ENCODE measurements at regions not wholly inside any gene's neighbourhood (a gene's known extent, or its start where the extent isn't known, plus 50 kb on each side); places are given as distances from the start of the nearest gene placed in this dataset.

DNA sequence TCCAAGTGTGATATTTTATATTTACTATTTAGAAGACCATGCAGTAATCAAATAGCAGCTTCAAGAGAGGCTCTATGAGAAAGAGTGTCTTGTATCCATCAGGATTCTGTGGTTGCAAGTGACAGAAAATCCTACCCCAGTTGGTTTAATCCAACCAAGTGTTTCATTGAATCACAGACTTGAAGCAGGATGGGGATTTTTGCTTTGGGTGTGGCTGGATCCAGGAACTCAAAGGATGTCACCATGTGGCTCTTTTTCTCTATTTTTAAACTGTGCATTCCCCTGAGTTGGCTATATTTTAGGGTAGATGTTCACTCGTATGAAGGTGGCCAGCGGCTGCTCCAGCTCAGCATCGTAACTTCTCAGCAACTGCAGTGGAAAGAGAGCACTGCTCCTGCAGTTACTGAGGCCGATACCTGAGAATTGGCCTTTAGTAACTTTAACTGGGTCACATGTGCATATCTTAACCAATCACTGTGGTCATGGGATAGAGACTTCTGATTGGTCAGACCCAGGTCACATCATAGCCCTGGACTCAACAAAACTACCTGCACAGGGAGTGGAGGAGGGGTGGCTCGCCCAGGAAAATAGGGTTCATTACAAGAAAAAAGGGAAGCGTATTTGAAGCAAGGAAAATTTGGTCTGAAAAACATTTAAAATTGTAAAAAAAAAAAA lies 396.1 kb upstream of the SULF2 start:
- TF ChIP-seq POLR2A (IDR thresholded peaks at IDR 0.05; ENCODE audit: low read depth, low read length) (no peak), TAF1 (IDR thresholded peaks at IDR 0.05; ENCODE audit: borderline replicate concordance, low read depth, low read length) (no peak)
